ENCODE measurements at regions not wholly inside any gene's neighbourhood (a gene's known extent, or its start where the extent isn't known, plus 50 kb on each side); places are given as distances from the start of the nearest gene placed in this dataset.

DNA sequence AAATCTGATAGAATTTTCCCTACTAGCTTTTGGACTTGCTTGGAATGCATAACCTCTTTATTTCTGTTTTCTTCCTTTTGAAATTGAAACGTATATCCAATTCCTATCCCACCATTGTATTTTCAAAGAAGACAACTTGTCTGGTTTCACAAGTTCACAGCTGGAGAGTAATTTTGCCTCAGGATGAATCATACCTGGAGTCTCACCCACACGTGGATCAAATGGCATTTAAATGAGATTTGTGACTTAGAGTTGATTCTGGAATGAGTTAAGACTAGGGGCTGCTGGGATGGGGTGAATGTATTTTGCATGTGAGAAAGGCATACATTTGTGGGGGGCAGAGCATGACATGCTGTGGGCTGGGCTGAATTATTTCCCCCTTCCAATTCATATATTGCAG, 516.5 kb upstream of the MGAT4C start:
- Histone ChIP-seq H3K4me1 (ENCODE audit: control insufficient read depth in 1 of 2, insufficient read depth in 1 of 2, low read depth in 1 of 2, low read length in 1 of 2) (no peaks in the 10 kb centered on the region), H3K9me3 (no peaks in the 10 kb centered on the region), H3K27me3 (no peaks in the 10 kb centered on the region), H3K27ac (no peak overlapping the region), H3K36me3 (no peaks in the 10 kb centered on the region), H3K4me3 (ENCODE audit: low read depth in 1 of 2, low read length in 1 of 2) (no peak overlapping the region)
- TF ChIP-seq, protein P1, sequence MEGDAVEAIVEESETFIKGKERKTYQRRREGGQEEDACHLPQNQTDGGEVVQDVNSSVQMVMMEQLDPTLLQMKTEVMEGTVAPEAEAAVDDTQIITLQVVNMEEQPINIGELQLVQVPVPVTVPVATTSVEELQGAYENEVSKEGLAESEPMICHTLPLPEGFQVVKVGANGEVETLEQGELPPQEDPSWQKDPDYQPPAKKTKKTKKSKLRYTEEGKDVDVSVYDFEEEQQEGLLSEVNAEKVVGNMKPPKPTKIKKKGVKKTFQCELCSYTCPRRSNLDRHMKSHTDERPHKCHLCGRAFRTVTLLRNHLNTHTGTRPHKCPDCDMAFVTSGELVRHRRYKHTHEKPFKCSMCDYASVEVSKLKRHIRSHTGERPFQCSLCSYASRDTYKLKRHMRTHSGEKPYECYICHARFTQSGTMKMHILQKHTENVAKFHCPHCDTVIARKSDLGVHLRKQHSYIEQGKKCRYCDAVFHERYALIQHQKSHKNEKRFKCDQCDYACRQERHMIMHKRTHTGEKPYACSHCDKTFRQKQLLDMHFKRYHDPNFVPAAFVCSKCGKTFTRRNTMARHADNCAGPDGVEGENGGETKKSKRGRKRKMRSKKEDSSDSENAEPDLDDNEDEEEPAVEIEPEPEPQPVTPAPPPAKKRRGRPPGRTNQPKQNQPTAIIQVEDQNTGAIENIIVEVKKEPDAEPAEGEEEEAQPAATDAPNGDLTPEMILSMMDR (IDR thresholded peaks at IDR 0.05): no peak

DNA sequence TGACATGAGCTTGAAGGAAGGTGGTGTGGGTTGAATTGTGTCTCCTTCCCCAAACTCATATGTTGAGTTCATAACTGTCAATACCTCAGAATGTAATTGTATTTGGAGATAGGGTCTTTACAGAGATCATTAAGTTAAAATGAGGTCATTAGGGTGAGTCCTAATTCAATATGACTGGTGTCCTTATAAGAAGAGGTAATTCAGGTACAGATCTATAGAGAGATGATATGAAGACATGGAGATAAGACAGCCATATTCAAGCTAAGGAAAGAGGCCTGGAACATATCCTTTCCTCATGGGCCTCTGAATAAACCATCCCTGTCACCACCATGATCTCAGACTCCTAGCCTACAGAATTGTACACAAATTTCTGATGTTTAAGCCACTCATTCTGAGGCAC, 514.7 kb upstream of the MGAT4C start:
- H3K27ac ChIP-seq: no peak overlapping the region
- H3K9me3 ChIP-seq: no peaks in the 10 kb centered on the region
- TF ChIP-seq, protein P1 (IDR thresholded peaks at IDR 0.05): no peak
- no peaks in the 10 kb centered on the region for H3K27me3 ChIP-seq
- no peak overlapping the region for H3K4me3 ChIP-seq (ENCODE audit: low read depth in 1 of 2, low read length in 1 of 2)
- no peaks in the 10 kb centered on the region for H3K4me1 ChIP-seq (ENCODE audit: control insufficient read depth in 1 of 2, insufficient read depth in 1 of 2, low read depth in 1 of 2, low read length in 1 of 2)
- no peaks in the 10 kb centered on the region for H3K36me3 ChIP-seq

DNA sequence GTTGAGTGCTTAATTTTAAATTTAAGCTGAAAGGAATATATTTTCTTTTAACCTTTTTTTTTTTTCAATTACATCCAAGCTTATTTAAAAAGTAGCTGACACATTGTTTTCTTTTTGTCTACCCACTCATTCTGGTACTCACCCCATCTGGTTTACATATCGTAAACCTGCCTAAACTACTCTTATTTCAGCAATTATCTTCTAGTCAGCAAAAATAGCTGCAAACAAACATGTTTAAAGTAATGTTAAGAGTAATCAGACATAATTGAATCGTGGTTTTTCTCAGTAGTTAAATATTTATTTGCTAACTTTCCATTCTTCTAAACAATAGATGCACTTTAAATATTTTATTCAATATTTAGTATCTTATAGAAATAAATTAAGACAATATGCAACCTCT, 492.7 kb upstream of the MGAT4C start:
- no peaks in the 10 kb centered on the region for H3K36me3 ChIP-seq
- no peaks in the 10 kb centered on the region for H3K9me3 ChIP-seq
- H3K4me1 ChIP-seq (ENCODE audit: control insufficient read depth in 1 of 2, insufficient read depth in 1 of 2, low read depth in 1 of 2, low read length in 1 of 2): no peaks in the 10 kb centered on the region
- no peak overlapping the region for H3K27ac ChIP-seq
- TF ChIP-seq, protein P1 (IDR thresholded peaks at IDR 0.05): no peak
- H3K27me3 ChIP-seq: no peaks in the 10 kb centered on the region
- no peak overlapping the region for H3K4me3 ChIP-seq (ENCODE audit: low read depth in 1 of 2, low read length in 1 of 2)

DNA sequence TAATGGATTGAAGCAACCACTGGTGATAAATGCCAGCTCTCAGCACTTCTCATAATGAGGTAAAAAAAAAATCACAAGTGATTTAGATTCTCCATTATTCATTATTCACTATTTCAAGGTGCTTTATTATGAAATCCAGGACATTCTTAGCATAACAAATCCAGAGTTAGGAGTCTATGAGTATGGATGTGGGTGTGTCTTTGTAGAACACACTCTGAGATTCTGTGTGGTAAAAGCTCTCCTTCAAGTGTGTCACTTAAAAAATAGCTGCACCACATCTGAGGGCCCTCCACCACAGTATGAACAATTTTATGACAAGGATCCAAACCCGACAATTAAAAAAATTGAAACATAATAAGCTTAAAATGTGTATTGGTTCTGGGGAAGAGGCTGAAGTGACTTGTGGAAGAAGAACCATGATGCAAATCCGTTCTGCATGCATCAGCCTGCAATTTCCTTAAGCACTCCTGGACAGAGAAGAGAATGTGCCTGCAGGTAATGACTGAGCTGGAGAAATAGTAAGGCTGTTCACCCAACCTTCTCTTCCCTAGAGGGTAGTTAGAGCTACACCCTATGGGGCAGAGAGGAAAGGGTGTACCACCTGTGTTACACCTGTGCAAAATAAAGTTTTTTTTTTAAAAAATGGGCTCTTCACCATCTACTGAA, 488.5 kb upstream of the MGAT4C start:
- no peaks in the 10 kb centered on the region for H3K27me3 ChIP-seq
- H3K27ac ChIP-seq: no peak overlapping the region
- H3K4me1 ChIP-seq (ENCODE audit: control insufficient read depth in 1 of 2, insufficient read depth in 1 of 2, low read depth in 1 of 2, low read length in 1 of 2): no peaks in the 10 kb centered on the region
- no peak overlapping the region for H3K4me3 ChIP-seq (ENCODE audit: low read depth in 1 of 2, low read length in 1 of 2)
- TF ChIP-seq, protein P1 (IDR thresholded peaks at IDR 0.05): no peak
- H3K9me3 ChIP-seq: no peaks in the 10 kb centered on the region
- H3K36me3 ChIP-seq: no peaks in the 10 kb centered on the region

DNA sequence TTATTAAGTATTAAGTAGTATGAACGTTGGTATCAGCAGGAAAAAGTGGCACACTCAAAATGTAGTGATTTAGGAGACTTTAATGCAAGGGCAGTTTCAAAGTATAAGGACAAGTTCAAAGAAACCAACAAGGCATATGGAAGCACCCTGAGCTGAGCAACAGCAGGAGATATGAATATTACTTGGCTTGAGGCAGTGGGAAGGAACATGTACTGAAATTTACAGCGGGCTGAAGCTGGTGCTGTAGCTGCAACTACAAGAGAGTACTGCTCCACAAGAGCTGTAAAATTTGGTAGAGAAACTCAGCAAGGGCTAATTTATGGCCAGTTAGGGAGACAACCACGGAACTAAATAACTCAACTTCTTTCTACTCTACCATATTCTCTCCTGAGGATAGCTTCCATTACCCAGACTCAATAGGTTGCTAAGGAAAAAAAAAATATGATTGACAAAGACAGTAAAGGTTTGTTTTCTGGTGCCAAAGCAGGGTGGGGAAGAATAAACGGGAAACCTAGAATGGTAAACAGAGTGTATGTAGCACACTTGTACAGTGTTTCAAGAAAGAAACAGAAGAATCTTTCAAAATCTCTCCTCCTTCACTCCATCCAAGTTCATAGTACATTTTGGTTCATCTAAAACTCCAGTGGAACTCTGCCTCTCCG, 487.8 kb upstream of the MGAT4C start:
- Histone ChIP-seq H3K36me3 (no peaks in the 10 kb centered on the region), H3K27me3 (no peaks in the 10 kb centered on the region), H3K4me3 (ENCODE audit: low read depth in 1 of 2, low read length in 1 of 2) (no peak overlapping the region), H3K27ac (no peak overlapping the region), H3K9me3 (no peaks in the 10 kb centered on the region), H3K4me1 (ENCODE audit: control insufficient read depth in 1 of 2, insufficient read depth in 1 of 2, low read depth in 1 of 2, low read length in 1 of 2) (no peaks in the 10 kb centered on the region)
- TF ChIP-seq, protein P1 (IDR thresholded peaks at IDR 0.05): no peak
